ENCODE measurements at regions not wholly inside any gene's neighbourhood (a gene's known extent, or its start where the extent isn't known, plus 50 kb on each side); places are given as distances from the start of the nearest gene placed in this dataset.

- DNase-seq (ENCODE audit: low read depth, low spot score) = no peak
- Histone ChIP-seq H3K4me3 (ENCODE audit: insufficient read length, low read depth) (no peak overlapping the region), H3K9ac (ENCODE audit: insufficient read length, low read depth) (no peak overlapping the region), H3K36me3 (ENCODE audit: insufficient read depth, insufficient read length, low read length) (no peaks in the 10 kb centered on the region), H3K9me3 (ENCODE audit: insufficient read depth, low read length) (no peaks in the 10 kb centered on the region), H3K4me1 (ENCODE audit: insufficient read depth, insufficient read length) (peaks cover 7% of the 10 kb centered on the region), H3K27me3 (ENCODE audit: insufficient read depth, insufficient read length) (no peaks in the 10 kb centered on the region)
- TF ChIP-seq ZNF274 (IDR thresholded peaks at IDR 0.05; ENCODE audit: low read depth, low read length) = no peak
- no peak for TF ChIP-seq SUZ12 (IDR thresholded peaks at IDR 0.05; ENCODE audit: extremely low read depth, insufficient read depth, insufficient read length)
- no peak for TF ChIP-seq YY1 (IDR thresholded peaks at IDR 0.05; ENCODE audit: insufficient read depth, insufficient read length)
These were observed 172.6 kb upstream of the PPP2R3A start for GRCh38 chr3:135792858-135793475.

- Histone ChIP-seq H3K9me3 (ENCODE audit: insufficient read depth, low read length) (no peaks in the 10 kb centered on the region), H3K4me1 (ENCODE audit: insufficient read depth, insufficient read length) (no peaks in the 10 kb centered on the region), H3K4me3 (ENCODE audit: insufficient read length, low read depth) (no peak overlapping the region), H3K36me3 (ENCODE audit: insufficient read depth, insufficient read length, low read length) (no peaks in the 10 kb centered on the region), H3K9ac (ENCODE audit: insufficient read length, low read depth) (no peak overlapping the region), H3K27me3 (ENCODE audit: insufficient read depth, insufficient read length) (no peaks in the 10 kb centered on the region)
- TF ChIP-seq SUZ12 (IDR thresholded peaks at IDR 0.05; ENCODE audit: extremely low read depth, insufficient read depth, insufficient read length) = no peak
- no peak for TF ChIP-seq ZNF274 (IDR thresholded peaks at IDR 0.05; ENCODE audit: low read depth, low read length)
- no peak for TF ChIP-seq YY1 (IDR thresholded peaks at IDR 0.05; ENCODE audit: insufficient read depth, insufficient read length)
- no peak for DNase-seq (ENCODE audit: low read depth, low spot score)
These were observed 165.4 kb upstream of the PPP2R3A start for GRCh38 chr3:135800071-135800549.

GRCh38 chr3:135801018-135801417, 164.5 kb upstream of the PPP2R3A start:
- no peaks in the 10 kb centered on the region for H3K9me3 ChIP-seq (ENCODE audit: insufficient read depth, low read length)
- TF ChIP-seq SUZ12 (IDR thresholded peaks at IDR 0.05; ENCODE audit: extremely low read depth, insufficient read depth, insufficient read length) (no peak), ZNF274 (IDR thresholded peaks at IDR 0.05; ENCODE audit: low read depth, low read length) (no peak), YY1 (IDR thresholded peaks at IDR 0.05; ENCODE audit: insufficient read depth, insufficient read length) (no peak)
- DNase-seq (ENCODE audit: low read depth, low spot score) = no peak
- no peaks in the 10 kb centered on the region for H3K27me3 ChIP-seq (ENCODE audit: insufficient read depth, insufficient read length)
- peaks cover 3% of the 10 kb centered on the region for H3K4me1 ChIP-seq (ENCODE audit: insufficient read depth, insufficient read length)
- no peak overlapping the region for H3K4me3 ChIP-seq (ENCODE audit: insufficient read length, low read depth)
- H3K36me3 ChIP-seq (ENCODE audit: insufficient read depth, insufficient read length, low read length) = no peaks in the 10 kb centered on the region
- no peak overlapping the region for H3K9ac ChIP-seq (ENCODE audit: insufficient read length, low read depth)

- Histone ChIP-seq H3K36me3 (ENCODE audit: insufficient read depth, insufficient read length, low read length) (no peaks in the 10 kb centered on the region), H3K4me3 (ENCODE audit: insufficient read length, low read depth) (no peak overlapping the region), H3K9me3 (ENCODE audit: insufficient read depth, low read length) (no peaks in the 10 kb centered on the region), H3K4me1 (ENCODE audit: insufficient read depth, insufficient read length) (peaks cover 8% of the 10 kb centered on the region), H3K27me3 (ENCODE audit: insufficient read depth, insufficient read length) (no peaks in the 10 kb centered on the region), H3K9ac (ENCODE audit: insufficient read length, low read depth) (no peak overlapping the region)
- TF ChIP-seq SUZ12 (IDR thresholded peaks at IDR 0.05; ENCODE audit: extremely low read depth, insufficient read depth, insufficient read length) (no peak), YY1 (IDR thresholded peaks at IDR 0.05; ENCODE audit: insufficient read depth, insufficient read length) (no peak), ZNF274 (IDR thresholded peaks at IDR 0.05; ENCODE audit: low read depth, low read length) (no peak)
- no peak for DNase-seq (ENCODE audit: low read depth, low spot score)
These were observed 163.4 kb upstream of the PPP2R3A start for GRCh38 chr3:135802171-135802570.

- no peak overlapping the region for H3K9ac ChIP-seq (ENCODE audit: insufficient read length, low read depth)
- no peaks in the 10 kb centered on the region for H3K9me3 ChIP-seq (ENCODE audit: insufficient read depth, low read length)
- no peaks in the 10 kb centered on the region for H3K27me3 ChIP-seq (ENCODE audit: insufficient read depth, insufficient read length)
- TF ChIP-seq ZNF274 (IDR thresholded peaks at IDR 0.05; ENCODE audit: low read depth, low read length) (no peak), SUZ12 (IDR thresholded peaks at IDR 0.05; ENCODE audit: extremely low read depth, insufficient read depth, insufficient read length) (no peak), YY1 (IDR thresholded peaks at IDR 0.05; ENCODE audit: insufficient read depth, insufficient read length) (no peak)
- peaks cover 12% of the 10 kb centered on the region for H3K4me1 ChIP-seq (ENCODE audit: insufficient read depth, insufficient read length)
- H3K36me3 ChIP-seq (ENCODE audit: insufficient read depth, insufficient read length, low read length) = no peaks in the 10 kb centered on the region
- H3K4me3 ChIP-seq (ENCODE audit: insufficient read length, low read depth) = no peak overlapping the region
- DNase-seq (ENCODE audit: low read depth, low spot score) = no peak
These were observed 162.4 kb upstream of the PPP2R3A start for GRCh38 chr3:135803028-135803692.

GRCh38 chr3:135805752-135806151, 159.8 kb upstream of the PPP2R3A start:
- DNase-seq (ENCODE audit: low read depth, low spot score) = no peak
- no peak for TF ChIP-seq YY1 (IDR thresholded peaks at IDR 0.05; ENCODE audit: insufficient read depth, insufficient read length)
- no peak for TF ChIP-seq ZNF274 (IDR thresholded peaks at IDR 0.05; ENCODE audit: low read depth, low read length)
- TF ChIP-seq SUZ12 (IDR thresholded peaks at IDR 0.05; ENCODE audit: extremely low read depth, insufficient read depth, insufficient read length) = no peak
- Histone ChIP-seq H3K4me1 (ENCODE audit: insufficient read depth, insufficient read length) (peaks cover 17% of the 10 kb centered on the region), H3K9me3 (ENCODE audit: insufficient read depth, low read length) (no peaks in the 10 kb centered on the region), H3K36me3 (ENCODE audit: insufficient read depth, insufficient read length, low read length) (no peaks in the 10 kb centered on the region), H3K9ac (ENCODE audit: insufficient read length, low read depth) (no peak overlapping the region), H3K27me3 (ENCODE audit: insufficient read depth, insufficient read length) (no peaks in the 10 kb centered on the region), H3K4me3 (ENCODE audit: insufficient read length, low read depth) (no peak overlapping the region)

- DNase-seq (ENCODE audit: low read depth, low spot score) = no peak
These were observed 159.2 kb upstream of the PPP2R3A start for GRCh38 chr3:135806317-135806716.

More at GRCh38 chr3:135806317-135806716, 159.2 kb upstream of the PPP2R3A start:
- H3K4me3 ChIP-seq (ENCODE audit: insufficient read length, low read depth) = no peak overlapping the region
- TF ChIP-seq ZNF274 (IDR thresholded peaks at IDR 0.05; ENCODE audit: low read depth, low read length) = no peak
- TF ChIP-seq SUZ12 (IDR thresholded peaks at IDR 0.05; ENCODE audit: extremely low read depth, insufficient read depth, insufficient read length) = no peak
- no peak for TF ChIP-seq YY1 (IDR thresholded peaks at IDR 0.05; ENCODE audit: insufficient read depth, insufficient read length)
- H3K27me3 ChIP-seq (ENCODE audit: insufficient read depth, insufficient read length) = no peaks in the 10 kb centered on the region
- no peaks in the 10 kb centered on the region for H3K9me3 ChIP-seq (ENCODE audit: insufficient read depth, low read length)
- no peak overlapping the region for H3K9ac ChIP-seq (ENCODE audit: insufficient read length, low read depth)
- H3K36me3 ChIP-seq (ENCODE audit: insufficient read depth, insufficient read length, low read length) = no peaks in the 10 kb centered on the region
- peaks cover 17% of the 10 kb centered on the region for H3K4me1 ChIP-seq (ENCODE audit: insufficient read depth, insufficient read length)

All from NT2/D1 (cell line).